ENCODE measurements at regions not wholly inside any gene's neighbourhood (a gene's known extent, or its start where the extent isn't known, plus 50 kb on each side); places are given as distances from the start of the nearest gene placed in this dataset.

DNA sequence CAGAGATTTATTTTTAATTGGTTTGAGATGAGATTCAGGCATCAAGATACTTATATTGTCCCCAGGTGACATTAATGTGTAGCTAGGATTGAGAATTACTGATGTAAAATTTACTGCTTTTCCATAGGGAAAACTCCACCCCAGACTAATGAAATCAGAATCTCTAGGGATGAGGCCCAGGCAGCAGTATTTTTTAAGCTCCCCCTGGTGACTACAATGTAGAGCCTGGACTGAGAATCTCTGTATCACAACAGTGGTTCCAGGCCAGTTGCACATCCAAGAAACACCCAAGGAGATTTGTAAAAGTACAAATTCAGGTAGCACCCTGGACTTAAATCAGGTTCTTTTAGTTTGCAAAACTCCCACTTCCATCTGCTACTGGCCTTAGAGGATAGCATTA lies 185.7 kb downstream of the MARCHF11 start:
- H3K4me3 ChIP-seq (ENCODE audit: low read depth, low read length): no peak overlapping the region
- peak; percentile 26 for DNase-seq (ENCODE audit: low read depth)
- TF ChIP-seq, protein P1, sequence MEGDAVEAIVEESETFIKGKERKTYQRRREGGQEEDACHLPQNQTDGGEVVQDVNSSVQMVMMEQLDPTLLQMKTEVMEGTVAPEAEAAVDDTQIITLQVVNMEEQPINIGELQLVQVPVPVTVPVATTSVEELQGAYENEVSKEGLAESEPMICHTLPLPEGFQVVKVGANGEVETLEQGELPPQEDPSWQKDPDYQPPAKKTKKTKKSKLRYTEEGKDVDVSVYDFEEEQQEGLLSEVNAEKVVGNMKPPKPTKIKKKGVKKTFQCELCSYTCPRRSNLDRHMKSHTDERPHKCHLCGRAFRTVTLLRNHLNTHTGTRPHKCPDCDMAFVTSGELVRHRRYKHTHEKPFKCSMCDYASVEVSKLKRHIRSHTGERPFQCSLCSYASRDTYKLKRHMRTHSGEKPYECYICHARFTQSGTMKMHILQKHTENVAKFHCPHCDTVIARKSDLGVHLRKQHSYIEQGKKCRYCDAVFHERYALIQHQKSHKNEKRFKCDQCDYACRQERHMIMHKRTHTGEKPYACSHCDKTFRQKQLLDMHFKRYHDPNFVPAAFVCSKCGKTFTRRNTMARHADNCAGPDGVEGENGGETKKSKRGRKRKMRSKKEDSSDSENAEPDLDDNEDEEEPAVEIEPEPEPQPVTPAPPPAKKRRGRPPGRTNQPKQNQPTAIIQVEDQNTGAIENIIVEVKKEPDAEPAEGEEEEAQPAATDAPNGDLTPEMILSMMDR (conservative IDR thresholded peaks at IDR 0.05; ENCODE audit: low read depth, low read length): peak; percentile 61

DNA sequence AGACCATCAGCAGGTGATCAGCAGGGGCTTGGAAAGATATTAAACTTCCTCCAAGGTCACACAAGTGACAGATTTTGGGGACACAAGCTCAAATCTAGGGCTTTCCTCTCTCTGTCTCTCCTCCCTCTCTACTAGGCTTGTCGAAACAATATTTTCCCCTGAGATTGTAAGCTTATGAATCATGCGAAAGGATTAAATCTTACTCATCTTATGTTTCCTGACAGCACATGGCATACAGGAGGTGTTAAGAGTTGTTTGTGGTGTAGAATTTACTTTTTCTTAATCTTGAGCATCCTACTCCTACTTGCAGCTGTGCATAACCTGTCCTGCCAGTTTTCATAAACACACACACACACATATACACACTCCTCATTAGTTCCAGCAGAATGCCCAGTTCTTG lies 186.3 kb downstream of the MARCHF11 start:
- TF ChIP-seq, protein P1 (conservative IDR thresholded peaks at IDR 0.05; ENCODE audit: low read depth, low read length): no peak
- no peak overlapping the region for H3K4me3 ChIP-seq (ENCODE audit: low read depth, low read length)
- DNase-seq (ENCODE audit: low read depth): peak; percentile 64

DNA sequence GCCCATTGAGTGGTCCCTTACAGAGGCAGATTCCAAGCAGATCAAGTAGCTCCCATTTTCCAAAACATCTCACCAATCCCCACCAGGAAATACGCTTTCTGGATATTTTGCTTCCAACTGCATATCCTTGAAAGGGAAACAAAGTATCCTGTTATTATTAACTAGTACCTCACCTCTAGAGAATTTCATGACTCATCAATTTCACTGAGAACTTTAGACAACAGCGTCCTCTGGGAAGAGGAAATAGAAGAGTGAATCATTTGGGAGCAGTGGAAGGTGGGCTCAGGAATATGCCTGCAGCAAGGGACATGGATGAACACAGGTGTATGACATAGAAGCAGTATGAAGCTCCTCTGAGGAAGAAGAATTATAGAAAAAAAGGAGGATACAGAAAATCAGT lies 186.7 kb downstream of the MARCHF11 start:
- TF ChIP-seq, protein P1 (conservative IDR thresholded peaks at IDR 0.05; ENCODE audit: low read depth, low read length): peak; percentile 37
- no peak overlapping the region for H3K4me3 ChIP-seq (ENCODE audit: low read depth, low read length)
- peak; percentile 60 for DNase-seq (ENCODE audit: low read depth)

DNA sequence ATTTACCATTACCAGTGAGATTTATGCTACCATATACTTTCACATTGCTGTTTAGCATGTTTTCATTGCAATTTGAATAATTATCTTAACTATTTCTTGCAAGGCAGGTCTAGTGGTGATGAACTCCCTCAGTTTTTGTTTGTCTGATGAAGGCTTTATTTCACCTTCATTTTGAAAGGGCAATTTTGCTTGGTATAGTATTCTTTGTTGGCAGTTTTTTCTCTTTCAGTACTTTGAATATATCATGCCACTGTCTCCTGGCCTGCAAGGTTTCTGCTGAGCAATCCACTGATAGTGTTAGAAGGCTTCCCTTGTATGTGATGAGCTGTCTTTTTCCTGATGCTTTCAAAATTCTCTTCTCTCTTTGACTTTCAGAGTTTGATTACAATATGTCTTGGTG lies 188.0 kb downstream of the MARCHF11 start:
- no peak for DNase-seq (ENCODE audit: low read depth)
- H3K4me3 ChIP-seq (ENCODE audit: low read depth, low read length): no peak overlapping the region
- TF ChIP-seq, protein P1 (conservative IDR thresholded peaks at IDR 0.05; ENCODE audit: low read depth, low read length): no peak
